Caco-2 (cell line): ENCODE measurements at regions not wholly inside any gene's neighbourhood (a gene's known extent, or its start where the extent isn't known, plus 50 kb on each side); places are given as distances from the start of the nearest gene placed in this dataset.

Source experiments
- BruUV-seq: library from RNA; stranded (reverse); fragments of 400-500 nt; replicated peaks from 2 replicates; lab custom pipeline; 2021; lab: Mats Ljungman, UMichigan
- CTCF ChIA-PET: fragments of 300-600 bp; sonication (Branson Sonifier 250); formaldehyde crosslinking; loops from one replicate; lab custom pipeline; 2022; ENCODE audit warnings: antibody characterized with exemption; lab: Charles Lee
- POLR2A ChIA-PET: fragments of 300-600 bp; sonication (Branson Sonifier 250); formaldehyde crosslinking; loops from one replicate; lab custom pipeline; 2022; ENCODE audit warnings: antibody characterized with exemption; lab: Charles Lee
- DNase-seq, 2 experiments: peaks; one replicate each; pipeline versions ENCODE4 v3.0.0 to v3.0.0-alpha.2; 2020 to 2022
- H3K27me3 ChIP-seq: replicated peaks from 2 replicates; pipeline ENCODE4 v1.6.0; 2011; ENCODE audit warnings: low read length; ENCODE audit not compliant: control insufficient read depth, insufficient read depth
- H3K36me3 ChIP-seq: 2 replicates; pipeline ENCODE4 v1.5.1; 2011; ENCODE audit warnings: low read length; ENCODE audit not compliant: control insufficient read depth, insufficient read depth
- H3K4me1 ChIP-seq: fragments of 250-450 bp; sonication (Bioruptor Pico); 2 replicates; pipeline ENCODE4 v1.5.1; 2020; ENCODE audit warnings: mild to moderate bottlenecking
- H3K4me3 ChIP-seq: 2 replicates; pipeline ENCODE4 v1.5.1; 2011; ENCODE audit warnings: low read depth, mild to moderate bottlenecking, control low read depth, low read length
- H3K9me3 ChIP-seq: fragments of 250-450 bp; sonication (Bioruptor Pico); 2 replicates; pipeline ENCODE4 v1.5.1; 2020; ENCODE audit warnings: mild to moderate bottlenecking, moderate library complexity
- H3K27ac Mint-ChIP-seq: one replicate; pipeline ENCODE4 v1.8.0; 2022; ENCODE audit warnings: mixed read lengths; ENCODE audit not compliant: unreplicated experiment
- H3K27me3 Mint-ChIP-seq: one replicate; pipeline ENCODE4 v1.8.0; 2022; ENCODE audit warnings: mixed read lengths; ENCODE audit not compliant: insufficient read depth, unreplicated experiment
- H3K36me3 Mint-ChIP-seq: one replicate; pipeline ENCODE4 v1.8.0; 2022; ENCODE audit warnings: mild to moderate bottlenecking, mixed read lengths; ENCODE audit not compliant: insufficient read depth, unreplicated experiment
- H3K4me1 Mint-ChIP-seq: one replicate; pipeline ENCODE4 v1.8.0; 2022; ENCODE audit warnings: low read depth, mixed read lengths; ENCODE audit not compliant: unreplicated experiment
- H3K4me3 Mint-ChIP-seq: one replicate; pipeline ENCODE4 v1.8.0; 2022; ENCODE audit warnings: mild to moderate bottlenecking, moderate library complexity, mixed read lengths; ENCODE audit not compliant: unreplicated experiment
- H3K9me3 Mint-ChIP-seq: one replicate; pipeline ENCODE4 v1.8.0; 2022; ENCODE audit warnings: mixed read lengths; ENCODE audit not compliant: unreplicated experiment
- CTCF ChIP-seq, 2 experiments: fragments of 200-600 bp in 1 of 2; IDR thresholded peaks; 1 replicate in 1 of 2; 2 replicates in 1 of 2; pipeline versions ENCODE4 v1.5.1 to v1.8.0; 2011 to 2022; ENCODE audit warnings: antibody characterized with exemption in 1 of 2, control low read depth in 1 of 2, inconsistent platforms in 1 of 2, low read depth in 1 of 2, low read length in 1 of 2, mild to moderate bottlenecking in 1 of 2, moderate library complexity in 1 of 2; ENCODE audit not compliant: insufficient read depth in 1 of 2, severe bottlenecking in 1 of 2, unreplicated experiment in 1 of 2
- intact Hi-C: fragments of 100-400 bp; cut with micrococcal nuclease; formaldehyde crosslinking; loops from one replicate; pipeline ENCODE4 v1.10.0; 2022; ENCODE audit not compliant: unreplicated experiment

- DNase-seq = no peak
- Histone ChIP-seq H3K4me1 (no peaks in the 10 kb centered on the region), H3K4me3 (no peak overlapping the region), H3K9me3 (no peaks in the 10 kb centered on the region), H3K36me3 (no peaks in the 10 kb centered on the region), H3K27me3 (no peaks in the 10 kb centered on the region; the same call in 1 of the 2 replicates)
- BruUV-seq = no TSS peak
- intact Hi-C loops = no loop called here
- ChIA-PET POLR2A (no interaction called here), CTCF (no interaction called here)
- no peaks in the 10 kb centered on the region for H3K4me1 Mint-ChIP-seq
- H3K27ac Mint-ChIP-seq = no peak overlapping the region
- TF ChIP-seq CTCF (IDR thresholded peaks at IDR 0.05; ENCODE audit: insufficient read depth in 1 of 2, low read depth in 1 of 2, low read length in 1 of 2, severe bottlenecking in 1 of 2, unreplicated experiment in 1 of 2) = no peak
- H3K36me3 Mint-ChIP-seq = no peaks in the 10 kb centered on the region
- no peaks in the 10 kb centered on the region for H3K27me3 Mint-ChIP-seq
- H3K4me3 Mint-ChIP-seq = no peak overlapping the region
- H3K9me3 Mint-ChIP-seq = no peaks in the 10 kb centered on the region
These were observed 1032.4 kb downstream of the MCTP2 start for GRCh38 chr15:95263751-95264150.

- no TSS peak for BruUV-seq
- POLR2A ChIA-PET = no interaction called here
- no peaks in the 10 kb centered on the region for H3K36me3 Mint-ChIP-seq
- Histone ChIP-seq H3K4me3 (no peak overlapping the region), H3K36me3 (no peaks in the 10 kb centered on the region), H3K9me3 (no peaks in the 10 kb centered on the region), H3K4me1 (no peaks in the 10 kb centered on the region), H3K27me3 (no peaks in the 10 kb centered on the region; the same call in 1 of the 2 replicates)
- no peaks in the 10 kb centered on the region for H3K9me3 Mint-ChIP-seq
- H3K27ac Mint-ChIP-seq = no peak overlapping the region
- TF ChIP-seq CTCF (IDR thresholded peaks at IDR 0.05; ENCODE audit: insufficient read depth in 1 of 2, low read depth in 1 of 2, low read length in 1 of 2, severe bottlenecking in 1 of 2, unreplicated experiment in 1 of 2) = no peak
- H3K4me3 Mint-ChIP-seq = no peak overlapping the region
- intact Hi-C loops = no loop called here
- no peaks in the 10 kb centered on the region for H3K4me1 Mint-ChIP-seq
- CTCF ChIA-PET = no interaction called here
- no peaks in the 10 kb centered on the region for H3K27me3 Mint-ChIP-seq
- no peak for DNase-seq
These were observed 1034.1 kb downstream of the MCTP2 start for GRCh38 chr15:95265419-95265997.

- intact Hi-C loops = no loop called here
- POLR2A ChIA-PET = no interaction called here
- Mint-ChIP-seq H3K4me3 (no peak overlapping the region), H3K4me1 (no peaks in the 10 kb centered on the region), H3K36me3 (no peaks in the 10 kb centered on the region), H3K27me3 (no peaks in the 10 kb centered on the region), H3K9me3 (no peaks in the 10 kb centered on the region), H3K27ac (no peak overlapping the region)
- H3K36me3 ChIP-seq = no peaks in the 10 kb centered on the region
- no peak overlapping the region for H3K4me3 ChIP-seq
- BruUV-seq = no TSS peak
- H3K4me1 ChIP-seq = no peaks in the 10 kb centered on the region
- DNase-seq = no peak
- no peak for TF ChIP-seq CTCF (IDR thresholded peaks at IDR 0.05; ENCODE audit: insufficient read depth in 1 of 2, low read depth in 1 of 2, low read length in 1 of 2, severe bottlenecking in 1 of 2, unreplicated experiment in 1 of 2)
- CTCF ChIA-PET = no interaction called here
- no peaks in the 10 kb centered on the region; the same call in 1 of the 2 replicates for H3K27me3 ChIP-seq
- no peaks in the 10 kb centered on the region for H3K9me3 ChIP-seq
These were observed 1035.2 kb downstream of the MCTP2 start for GRCh38 chr15:95266451-95267061.
